ENCODE measurements at regions not wholly inside any gene's neighbourhood (a gene's known extent, or its start where the extent isn't known, plus 50 kb on each side); places are given as distances from the start of the nearest gene placed in this dataset.

DNA sequence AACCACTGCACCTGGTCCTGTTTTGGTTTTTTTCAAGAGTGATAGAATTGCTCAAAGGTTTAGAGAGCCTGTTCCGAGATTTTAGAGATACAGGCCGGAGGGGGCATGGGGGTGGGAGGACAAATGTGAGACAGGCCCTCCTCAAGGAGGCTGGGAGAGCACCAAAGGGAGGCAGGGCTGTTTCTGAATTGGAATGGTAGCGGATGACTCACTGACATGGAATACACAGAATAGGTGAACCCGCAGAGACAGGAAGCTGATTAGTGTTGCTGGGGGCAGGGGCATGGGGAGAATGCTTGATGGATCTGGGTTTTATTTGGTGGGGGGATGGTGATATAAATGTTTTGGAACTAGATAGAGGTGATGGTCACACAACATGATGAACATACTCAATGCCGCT is 111.0 kb upstream of the MGAT5 start:
- Histone ChIP-seq H2BK120ac (ENCODE audit: low read depth, low read length, poor library complexity, severe bottlenecking) (no peak overlapping the region), H3K23ac (ENCODE audit: insufficient read length, low read depth, low read length) (no peak overlapping the region), H3K23me2 (ENCODE audit: insufficient read length, low read depth, low read length, poor library complexity, severe bottlenecking) (no peaks in the 10 kb centered on the region), H2BK15ac (ENCODE audit: low read depth, low read length) (no peak overlapping the region), H3K79me1 (ENCODE audit: insufficient read depth, low read depth, low read length, poor library complexity, severe bottlenecking) (peaks cover 2% of the 10 kb centered on the region), H2AFZ (ENCODE audit: low read length) (no peak overlapping the region), H3K18ac (ENCODE audit: insufficient read length, low read depth, low read length) (no peak overlapping the region), H3K56ac (ENCODE audit: insufficient read length, low read depth, low read length) (no peak overlapping the region), H2BK20ac (ENCODE audit: low read depth, low read length, poor library complexity, severe bottlenecking) (no peak overlapping the region), H2BK5ac (ENCODE audit: insufficient read length, low read length) (no peak overlapping the region), H3K79me2 (ENCODE audit: insufficient read depth, low read length) (peaks cover 4% of the 10 kb centered on the region; the same call in 1 of the 2 replicates), H4K5ac (ENCODE audit: insufficient read length, low read depth, low read length) (no peak overlapping the region), H4K20me1 (ENCODE audit: control insufficient read depth, insufficient read depth, insufficient read length) (no peaks in the 10 kb centered on the region), H3K14ac (ENCODE audit: insufficient read depth, low read length) (no peak overlapping the region), H3K4ac (ENCODE audit: low read depth, low read length) (no peak overlapping the region), H3K27me3 (ENCODE audit: insufficient read depth, low read length) (no peaks in the 10 kb centered on the region), H2BK12ac (ENCODE audit: insufficient read length, low read depth, low read length) (no peak overlapping the region), H2AK5ac (ENCODE audit: insufficient read length, low read length) (no peak overlapping the region), H4K8ac (replicated peaks; ENCODE audit: insufficient read length, low read depth, low read length) (no peak overlapping the region), H3K4me2 (ENCODE audit: insufficient read depth, insufficient read length, low read length) (no peak overlapping the region), H4K91ac (ENCODE audit: insufficient read length, low read depth, low read length) (no peak overlapping the region), H3K4me1 (ENCODE audit: insufficient read depth, low read length) (peaks cover 12% of the 10 kb centered on the region; the same call in 1 of the 2 replicates), H3T11ph (ENCODE audit: low read length) (no peak overlapping the region), H3K9ac (ENCODE audit: extremely low read depth, insufficient read length, low read length) (no peak overlapping the region), H3K27ac (ENCODE audit: insufficient read length, low read depth, low read length) (no peak overlapping the region), H3K9me3 (ENCODE audit: control insufficient read depth, low read depth, low read length) (no peaks in the 10 kb centered on the region)
- Mint-ChIP-seq H3K36me3 (ENCODE audit: insufficient read depth in 1 of 3, low read depth in 3 of 3) (peaks cover 0 to 4% (median 3%) of the 10 kb centered on the region in 3 experiments; a peak in 4 of 7 replicates), H3K9me3 (no peaks in the 10 kb centered on the region; a peak in 1 of 5 replicates), H3K4me1 (peaks cover 76 to 77% of the 10 kb centered on the region in 2 experiments), H3K27ac (peak overlapping the region in 2 of 3 experiments; percentile 14 to 31; a peak in 4 of 7 replicates), H3K4me3 (no peak overlapping the region; a peak in 1 of 5 replicates), H3K27me3 (ENCODE audit: low read depth) (no peaks in the 10 kb centered on the region; the same call in 1 of the 2 replicates)
- DNase-seq = no peak
- TF ChIP-seq, protein P1, sequence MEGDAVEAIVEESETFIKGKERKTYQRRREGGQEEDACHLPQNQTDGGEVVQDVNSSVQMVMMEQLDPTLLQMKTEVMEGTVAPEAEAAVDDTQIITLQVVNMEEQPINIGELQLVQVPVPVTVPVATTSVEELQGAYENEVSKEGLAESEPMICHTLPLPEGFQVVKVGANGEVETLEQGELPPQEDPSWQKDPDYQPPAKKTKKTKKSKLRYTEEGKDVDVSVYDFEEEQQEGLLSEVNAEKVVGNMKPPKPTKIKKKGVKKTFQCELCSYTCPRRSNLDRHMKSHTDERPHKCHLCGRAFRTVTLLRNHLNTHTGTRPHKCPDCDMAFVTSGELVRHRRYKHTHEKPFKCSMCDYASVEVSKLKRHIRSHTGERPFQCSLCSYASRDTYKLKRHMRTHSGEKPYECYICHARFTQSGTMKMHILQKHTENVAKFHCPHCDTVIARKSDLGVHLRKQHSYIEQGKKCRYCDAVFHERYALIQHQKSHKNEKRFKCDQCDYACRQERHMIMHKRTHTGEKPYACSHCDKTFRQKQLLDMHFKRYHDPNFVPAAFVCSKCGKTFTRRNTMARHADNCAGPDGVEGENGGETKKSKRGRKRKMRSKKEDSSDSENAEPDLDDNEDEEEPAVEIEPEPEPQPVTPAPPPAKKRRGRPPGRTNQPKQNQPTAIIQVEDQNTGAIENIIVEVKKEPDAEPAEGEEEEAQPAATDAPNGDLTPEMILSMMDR (conservative IDR thresholded peaks at IDR 0.05) = no peak
- no CpG with 5 or more reads among the region's 5 CpGs for WGBS (ENCODE audit: extremely low coverage, insufficient read length, low lambda C conversion rate)
